Astrocyte (in vitro differentiated cells and primary cell): ENCODE measurements at regions not wholly inside any gene's neighbourhood (a gene's known extent, or its start where the extent isn't known, plus 50 kb on each side); places are given as distances from the start of the nearest gene placed in this dataset.

ENCODE experiments used
- EZH2 ChIP-seq: IDR thresholded peaks from 2 replicates; pipeline ENCODE4 v1.6.1; 2012; ENCODE audit warnings: mild to moderate bottlenecking, low read length, inconsistent platforms; ENCODE audit not compliant: insufficient read depth
- TF ChIP-seq, protein P1 (sequence below): IDR thresholded peaks from 2 replicates; pipeline ENCODE4 v1.5.1; 2011; ENCODE audit warnings: low read depth, mild to moderate bottlenecking, inconsistent platforms, low read length, moderate library complexity; ENCODE audit not compliant: insufficient read depth

DNA sequence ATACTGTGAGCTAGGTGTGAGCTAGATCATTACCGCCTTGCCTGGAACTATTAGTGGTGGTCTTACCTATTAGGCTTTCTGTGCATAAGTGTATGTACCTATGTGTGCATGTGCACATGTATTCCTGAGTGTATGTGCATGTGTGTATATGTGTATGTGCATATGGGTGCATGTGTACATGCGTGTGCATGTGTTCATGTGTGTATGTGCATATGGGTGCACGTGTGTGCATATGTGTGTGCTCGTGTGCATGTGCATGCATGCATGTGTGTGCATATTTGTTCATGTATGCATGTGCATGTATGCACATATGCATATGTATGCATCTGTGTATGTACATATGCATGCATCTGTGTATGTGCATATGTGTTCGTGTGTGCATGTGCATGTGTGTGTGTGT lies 508.3 kb upstream of the ADARB2 start:
- TF ChIP-seq, protein P1, sequence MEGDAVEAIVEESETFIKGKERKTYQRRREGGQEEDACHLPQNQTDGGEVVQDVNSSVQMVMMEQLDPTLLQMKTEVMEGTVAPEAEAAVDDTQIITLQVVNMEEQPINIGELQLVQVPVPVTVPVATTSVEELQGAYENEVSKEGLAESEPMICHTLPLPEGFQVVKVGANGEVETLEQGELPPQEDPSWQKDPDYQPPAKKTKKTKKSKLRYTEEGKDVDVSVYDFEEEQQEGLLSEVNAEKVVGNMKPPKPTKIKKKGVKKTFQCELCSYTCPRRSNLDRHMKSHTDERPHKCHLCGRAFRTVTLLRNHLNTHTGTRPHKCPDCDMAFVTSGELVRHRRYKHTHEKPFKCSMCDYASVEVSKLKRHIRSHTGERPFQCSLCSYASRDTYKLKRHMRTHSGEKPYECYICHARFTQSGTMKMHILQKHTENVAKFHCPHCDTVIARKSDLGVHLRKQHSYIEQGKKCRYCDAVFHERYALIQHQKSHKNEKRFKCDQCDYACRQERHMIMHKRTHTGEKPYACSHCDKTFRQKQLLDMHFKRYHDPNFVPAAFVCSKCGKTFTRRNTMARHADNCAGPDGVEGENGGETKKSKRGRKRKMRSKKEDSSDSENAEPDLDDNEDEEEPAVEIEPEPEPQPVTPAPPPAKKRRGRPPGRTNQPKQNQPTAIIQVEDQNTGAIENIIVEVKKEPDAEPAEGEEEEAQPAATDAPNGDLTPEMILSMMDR = no peak
- TF ChIP-seq EZH2 = no peak
